Neural cell (in vitro differentiated cells): ENCODE measurements at regions not wholly inside any gene's neighbourhood (a gene's known extent, or its start where the extent isn't known, plus 50 kb on each side); places are given as distances from the start of the nearest gene placed in this dataset.

ENCODE experiments used
- H2AFZ ChIP-seq: fragments of 200-600, 300-800 bp; sonication (generic), shearing (Covaris generic); 2 replicates; pipeline ENCODE4 v1.6.0; 2014; ENCODE audit warnings: low read depth, mild to moderate bottlenecking, antibody characterized with exemption, low read length, moderate library complexity
- H3F3A ChIP-seq: fragments of 200-600 bp; shearing (Covaris generic); 2 replicates; pipeline ENCODE4 v1.6.1; 2016; ENCODE audit warnings: mild to moderate bottlenecking, moderate library complexity, mixed read lengths, antibody characterized with exemption, low read length; ENCODE audit not compliant: insufficient read depth, poor library complexity, severe bottlenecking
- H3K27ac ChIP-seq: fragments of 200-600, 300-800 bp; sonication (generic), shearing (Covaris generic); 2 replicates; pipeline ENCODE4 v1.5.1; 2014; ENCODE audit warnings: mild to moderate bottlenecking, low read length, moderate library complexity
- H3K27me3 ChIP-seq: fragments of 300-800, 200-600 bp; sonication (generic), shearing (Covaris generic); 2 replicates; pipeline ENCODE4 v1.6.0; 2014; ENCODE audit warnings: mild to moderate bottlenecking, low read depth, low read length, moderate library complexity; ENCODE audit not compliant: insufficient read depth
- H3K36me3 ChIP-seq: fragments of 300-800, 200-600 bp; sonication (generic), shearing (Covaris generic); 2 replicates; pipeline ENCODE4 v1.5.1; 2014; ENCODE audit warnings: mild to moderate bottlenecking, antibody characterized with exemption, low read length, moderate library complexity; ENCODE audit not compliant: insufficient read depth
- H3K4me2 ChIP-seq: fragments of 300-800, 200-600 bp; sonication (generic), shearing (Covaris generic); 2 replicates; pipeline ENCODE4 v1.6.0; 2014; ENCODE audit warnings: mild to moderate bottlenecking, low read length
- H3K4me3 ChIP-seq: fragments of 300-800, 200-600 bp; sonication (generic), shearing (Covaris generic); 2 replicates; pipeline ENCODE4 v1.5.1; 2014; ENCODE audit warnings: mild to moderate bottlenecking, low read length, moderate library complexity
- H3K79me2 ChIP-seq: fragments of 200-600 bp; shearing (Covaris generic); replicated peaks from 2 replicates; pipeline ENCODE4 v1.6.0; 2014; ENCODE audit warnings: mild to moderate bottlenecking, low read length, moderate library complexity; ENCODE audit not compliant: insufficient read depth
- H3K9ac ChIP-seq: fragments of 300-800, 200-600 bp; sonication (generic), shearing (Covaris generic); 2 replicates; pipeline ENCODE4 v1.6.1; 2016; ENCODE audit warnings: mild to moderate bottlenecking, low read length, mixed read lengths
- H3K9me2 ChIP-seq: fragments of 200-600 bp; shearing (Covaris generic); 2 replicates; pipeline ENCODE4 v1.6.1; 2016; ENCODE audit warnings: mild to moderate bottlenecking, low read length, mixed read lengths; ENCODE audit not compliant: insufficient read depth
- H3K9me3 ChIP-seq: fragments of 200-600, 300-800 bp; sonication (generic), shearing (Covaris generic); 2 replicates; pipeline ENCODE4 v1.6.1; 2016; ENCODE audit warnings: mild to moderate bottlenecking, mixed run types, low read length, moderate library complexity, mixed read lengths
- H4K20me1 ChIP-seq: fragments of 200-600 bp; shearing (Covaris generic); 2 replicates; pipeline ENCODE4 v1.6.1; 2016; ENCODE audit warnings: mild to moderate bottlenecking, mixed run types; ENCODE audit not compliant: insufficient read depth
- CTCF ChIP-seq: fragments of 450-650 bp; IDR thresholded peaks from 2 replicates; pipeline ENCODE4 v1.5.1; 2014; ENCODE audit warnings: antibody characterized with exemption, mild to moderate bottlenecking, moderate library complexity; ENCODE audit not compliant: poor library complexity, severe bottlenecking
- EP300 ChIP-seq: fragments of 450-650 bp; conservative IDR thresholded peaks from 2 replicates; pipeline ENCODE4 v1.6.1; 2014; ENCODE audit warnings: antibody characterized with exemption, mild to moderate bottlenecking, moderate library complexity; ENCODE audit not compliant: poor library complexity, severe bottlenecking
- EZH2 ChIP-seq: fragments of 200-600, 300-800 bp; shearing (Covaris generic), sonication (generic); IDR thresholded peaks from 2 replicates; pipeline ENCODE4 v1.6.1; 2014; ENCODE audit warnings: antibody characterized with exemption, low read length, borderline replicate concordance, mild to moderate bottlenecking; ENCODE audit not compliant: insufficient read depth, poor library complexity, severe bottlenecking
- MXI1 ChIP-seq: fragments of 450-650 bp; conservative IDR thresholded peaks from 2 replicates; pipeline ENCODE4 v1.6.1; 2014; ENCODE audit warnings: antibody characterized with exemption, mild to moderate bottlenecking; ENCODE audit not compliant: poor library complexity, severe bottlenecking
- POLR2AphosphoS5 ChIP-seq: IDR thresholded peaks from 2 replicates; pipeline ENCODE4 v1.6.1; 2012
- RAD21 ChIP-seq: fragments of 450-650 bp; conservative IDR thresholded peaks from 2 replicates; pipeline ENCODE4 v1.6.1; 2014; ENCODE audit warnings: antibody characterized with exemption, mild to moderate bottlenecking, moderate library complexity
- REST ChIP-seq: IDR thresholded peaks from 2 replicates; pipeline ENCODE4 v1.6.1; 2012; ENCODE audit warnings: borderline replicate concordance
- SMC3 ChIP-seq: fragments of 450-650 bp; conservative IDR thresholded peaks from 2 replicates; pipeline ENCODE4 v1.6.1; 2014; ENCODE audit warnings: antibody characterized with exemption, mild to moderate bottlenecking, moderate library complexity; ENCODE audit not compliant: poor library complexity
- TAF1 ChIP-seq: IDR thresholded peaks from 2 replicates; pipeline ENCODE4 v1.6.1; 2012; ENCODE audit warnings: low read depth

- no peaks in the 10 kb centered on the region for H3F3A ChIP-seq
- H2AFZ ChIP-seq: no peak overlapping the region
- no peaks in the 10 kb centered on the region for H3K36me3 ChIP-seq
- H3K27ac ChIP-seq: no peak overlapping the region
- no peak overlapping the region for H3K4me2 ChIP-seq
- no peak overlapping the region for H3K9ac ChIP-seq
- H4K20me1 ChIP-seq: no peaks in the 10 kb centered on the region
- H3K9me3 ChIP-seq: no peaks in the 10 kb centered on the region
- no peaks in the 10 kb centered on the region for H3K27me3 ChIP-seq
- TF ChIP-seq SMC3 (no peak), POLR2AphosphoS5 (no peak), RAD21 (no peak), EP300 (no peak), TAF1 (no peak), EZH2 (no peak), REST (no peak), CTCF (no peak), MXI1 (no peak)
- H3K4me3 ChIP-seq: no peak overlapping the region
- no peaks in the 10 kb centered on the region for H3K9me2 ChIP-seq
- no peaks in the 10 kb centered on the region for H3K79me2 ChIP-seq
Measured at GRCh38 chr6:40764726-40765125, 177.6 kb upstream of the LRFN2 start.

GRCh38 chr6:40762981-40763380, 175.8 kb upstream of the LRFN2 start:
- no peaks in the 10 kb centered on the region for H3K27me3 ChIP-seq
- no peaks in the 10 kb centered on the region for H3K36me3 ChIP-seq
- no peaks in the 10 kb centered on the region for H3K9me2 ChIP-seq
- no peak overlapping the region for H3K27ac ChIP-seq
- no peak overlapping the region for H3K9ac ChIP-seq
- no peaks in the 10 kb centered on the region for H3F3A ChIP-seq
- TF ChIP-seq REST (no peak), MXI1 (no peak), TAF1 (no peak), RAD21 (no peak), CTCF (no peak), POLR2AphosphoS5 (no peak), EP300 (no peak), SMC3 (no peak), EZH2 (no peak)
- H3K4me2 ChIP-seq: no peak overlapping the region
- H3K9me3 ChIP-seq: no peaks in the 10 kb centered on the region
- no peaks in the 10 kb centered on the region for H4K20me1 ChIP-seq
- no peaks in the 10 kb centered on the region for H3K79me2 ChIP-seq
- no peak overlapping the region for H3K4me3 ChIP-seq
- no peak overlapping the region for H2AFZ ChIP-seq
